ENCODE measurements at regions not wholly inside any gene's neighbourhood (a gene's known extent, or its start where the extent isn't known, plus 50 kb on each side); places are given as distances from the start of the nearest gene placed in this dataset.

DNA sequence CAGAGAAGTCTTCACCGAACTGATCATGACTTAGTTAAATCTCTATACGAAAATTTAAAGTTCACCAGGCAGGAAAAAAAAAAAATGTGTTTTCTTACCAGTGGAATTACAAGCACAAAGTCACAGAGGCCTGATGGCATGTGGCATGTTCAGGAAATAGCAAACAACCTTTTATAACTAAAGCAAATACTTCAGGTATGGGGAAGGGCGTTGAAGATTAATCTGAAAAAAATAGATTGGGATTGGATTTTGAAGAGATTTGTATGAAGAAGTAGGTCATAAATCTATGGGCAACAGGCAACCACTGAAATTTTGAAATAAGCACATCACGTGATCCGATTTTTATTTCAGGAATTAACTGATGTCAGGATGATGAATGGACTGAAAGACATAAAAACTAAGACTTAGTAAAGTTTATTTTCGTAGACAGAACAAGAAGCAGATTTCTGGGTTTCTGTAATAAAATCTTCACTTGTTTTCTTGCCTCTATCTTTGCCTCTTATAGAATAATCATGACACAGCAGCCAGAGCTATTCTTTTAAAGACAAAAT lies 295.9 kb upstream of the ADGRL4 start:
- no peak overlapping the region for H3K27ac ChIP-seq (ENCODE audit: low read length)
- no peaks in the 10 kb centered on the region for H3K9me3 ChIP-seq (ENCODE audit: control insufficient read depth, insufficient read depth, low read depth, low read length)
- H3K36me3 ChIP-seq (ENCODE audit: control insufficient read depth, insufficient read depth, low read length), result no peaks in the 10 kb centered on the region
- BruUV-seq (replicated peaks), result no TSS peak
- in situ Hi-C loops (cut with HindIII; ENCODE audit: low pct_unique_long_range_greater_than_20kb, low sequenced_read_pairs), result no loop called here
- no peak for ATAC-seq
- TF ChIP-seq POLR2AphosphoS5 (IDR thresholded peaks at IDR 0.05; ENCODE audit: low read depth, low read length), result no peak
- no peak for TF ChIP-seq TCF7L2 (IDR thresholded peaks at IDR 0.05; ENCODE audit: low read depth, low read length)
- TF ChIP-seq CTCF (IDR thresholded peaks at IDR 0.05), result no peak
- TF ChIP-seq, protein P1, sequence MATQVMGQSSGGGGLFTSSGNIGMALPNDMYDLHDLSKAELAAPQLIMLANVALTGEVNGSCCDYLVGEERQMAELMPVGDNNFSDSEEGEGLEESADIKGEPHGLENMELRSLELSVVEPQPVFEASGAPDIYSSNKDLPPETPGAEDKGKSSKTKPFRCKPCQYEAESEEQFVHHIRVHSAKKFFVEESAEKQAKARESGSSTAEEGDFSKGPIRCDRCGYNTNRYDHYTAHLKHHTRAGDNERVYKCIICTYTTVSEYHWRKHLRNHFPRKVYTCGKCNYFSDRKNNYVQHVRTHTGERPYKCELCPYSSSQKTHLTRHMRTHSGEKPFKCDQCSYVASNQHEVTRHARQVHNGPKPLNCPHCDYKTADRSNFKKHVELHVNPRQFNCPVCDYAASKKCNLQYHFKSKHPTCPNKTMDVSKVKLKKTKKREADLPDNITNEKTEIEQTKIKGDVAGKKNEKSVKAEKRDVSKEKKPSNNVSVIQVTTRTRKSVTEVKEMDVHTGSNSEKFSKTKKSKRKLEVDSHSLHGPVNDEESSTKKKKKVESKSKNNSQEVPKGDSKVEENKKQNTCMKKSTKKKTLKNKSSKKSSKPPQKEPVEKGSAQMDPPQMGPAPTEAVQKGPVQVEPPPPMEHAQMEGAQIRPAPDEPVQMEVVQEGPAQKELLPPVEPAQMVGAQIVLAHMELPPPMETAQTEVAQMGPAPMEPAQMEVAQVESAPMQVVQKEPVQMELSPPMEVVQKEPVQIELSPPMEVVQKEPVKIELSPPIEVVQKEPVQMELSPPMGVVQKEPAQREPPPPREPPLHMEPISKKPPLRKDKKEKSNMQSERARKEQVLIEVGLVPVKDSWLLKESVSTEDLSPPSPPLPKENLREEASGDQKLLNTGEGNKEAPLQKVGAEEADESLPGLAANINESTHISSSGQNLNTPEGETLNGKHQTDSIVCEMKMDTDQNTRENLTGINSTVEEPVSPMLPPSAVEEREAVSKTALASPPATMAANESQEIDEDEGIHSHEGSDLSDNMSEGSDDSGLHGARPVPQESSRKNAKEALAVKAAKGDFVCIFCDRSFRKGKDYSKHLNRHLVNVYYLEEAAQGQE (IDR thresholded peaks at IDR 0.05; ENCODE audit: insufficient read depth in 1 of 2, low read depth in 2 of 2, low read length in 1 of 2), result no peak
- no peak for TF ChIP-seq SIN3A (IDR thresholded peaks at IDR 0.05; ENCODE audit: borderline replicate concordance, insufficient read depth, low read depth, low read length)
- POLR2A ChIA-PET, result no interaction called here
- no peak overlapping the region for H3K4me3 ChIP-seq (ENCODE audit: low read depth in 2 of 2, low read length in 2 of 2)
- no peak for DNase-seq (ENCODE audit: low read depth, low spot score)
- intact Hi-C loops (cut with micrococcal nuclease; ENCODE audit: unreplicated experiment), result no loop called here
- no peaks in the 10 kb centered on the region for H3K4me1 ChIP-seq (ENCODE audit: control insufficient read depth, insufficient read depth, low read length)
- H3K27me3 ChIP-seq (ENCODE audit: control insufficient read depth, insufficient read depth, low read length), result no peaks in the 10 kb centered on the region
- CTCF ChIA-PET, result no interaction called here

DNA sequence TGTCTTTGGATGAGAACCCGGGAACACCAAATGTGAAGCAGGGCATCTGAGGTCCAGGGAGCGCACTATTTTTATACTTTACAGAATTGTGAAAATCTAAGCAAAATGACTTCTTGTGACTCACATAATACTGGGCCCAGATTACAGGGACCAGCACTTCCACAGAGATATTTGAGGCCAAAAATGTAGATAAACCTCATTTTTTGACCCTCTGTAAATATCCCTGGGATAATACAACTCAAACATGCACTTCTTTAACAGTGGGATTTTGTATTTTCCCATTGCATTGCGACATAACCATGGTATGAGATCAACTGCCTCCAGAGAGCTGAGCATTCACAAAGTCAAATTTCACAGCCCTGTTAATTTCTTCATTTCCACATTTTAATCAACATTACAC lies 289.4 kb upstream of the ADGRL4 start:
- H3K36me3 ChIP-seq (ENCODE audit: control insufficient read depth, insufficient read depth, low read length), result no peaks in the 10 kb centered on the region
- H3K27ac ChIP-seq (ENCODE audit: low read length), result no peak overlapping the region
- no TSS peak for BruUV-seq (replicated peaks)
- no peaks in the 10 kb centered on the region for H3K4me1 ChIP-seq (ENCODE audit: control insufficient read depth, insufficient read depth, low read length)
- ATAC-seq, result no peak
- H3K4me3 ChIP-seq (ENCODE audit: low read depth in 2 of 2, low read length in 2 of 2), result no peak overlapping the region
- ChIA-PET POLR2A (no interaction called here), CTCF (no interaction called here)
- no peak for TF ChIP-seq POLR2AphosphoS5 (IDR thresholded peaks at IDR 0.05; ENCODE audit: low read depth, low read length)
- TF ChIP-seq, protein P1 (IDR thresholded peaks at IDR 0.05; ENCODE audit: insufficient read depth in 1 of 2, low read depth in 2 of 2, low read length in 1 of 2), result no peak
- TF ChIP-seq SIN3A (IDR thresholded peaks at IDR 0.05; ENCODE audit: borderline replicate concordance, insufficient read depth, low read depth, low read length), result no peak
- no peak for TF ChIP-seq CTCF (IDR thresholded peaks at IDR 0.05)
- no peak for TF ChIP-seq TCF7L2 (IDR thresholded peaks at IDR 0.05; ENCODE audit: low read depth, low read length)
- H3K27me3 ChIP-seq (ENCODE audit: control insufficient read depth, insufficient read depth, low read length), result no peaks in the 10 kb centered on the region
- intact Hi-C loops (cut with micrococcal nuclease; ENCODE audit: unreplicated experiment), result no loop called here
- no peaks in the 10 kb centered on the region for H3K9me3 ChIP-seq (ENCODE audit: control insufficient read depth, insufficient read depth, low read depth, low read length)
- in situ Hi-C loops (cut with HindIII; ENCODE audit: low pct_unique_long_range_greater_than_20kb, low sequenced_read_pairs), result no loop called here
- DNase-seq (ENCODE audit: low read depth, low spot score), result no peak

Data from Panc1 (cell line).